Loucy (cell line): ENCODE measurements at regions not wholly inside any gene's neighbourhood (a gene's known extent, or its start where the extent isn't known, plus 50 kb on each side); places are given as distances from the start of the nearest gene placed in this dataset.

Source experiments
- H2AFZ ChIP-seq: fragments of 200-600 bp; sonication (generic); 2 replicates; pipeline ENCODE4 v1.6.0; 2016; ENCODE audit warnings: antibody characterized with exemption, mild to moderate bottlenecking, low read length, moderate library complexity
- H3F3A ChIP-seq: fragments of 200-600 bp; 2 replicates; pipeline ENCODE4 v1.6.0; 2016; ENCODE audit warnings: antibody characterized with exemption, low read depth, mild to moderate bottlenecking
- H3K27me3 ChIP-seq: fragments of 200-600 bp; sonication (generic); 2 replicates; pipeline ENCODE4 v1.6.1; 2014; ENCODE audit warnings: low read length, mild to moderate bottlenecking; ENCODE audit not compliant: insufficient read depth, poor library complexity, severe bottlenecking
- H3K36me3 ChIP-seq: fragments of 200-600 bp; sonication (generic); 2 replicates; pipeline ENCODE4 v1.6.1; 2016; ENCODE audit warnings: low read length; ENCODE audit not compliant: insufficient read depth
- H3K4me1 ChIP-seq: fragments of 200-600 bp; sonication (generic); 2 replicates; pipeline ENCODE4 v1.5.1; 2014; ENCODE audit warnings: low read length, mild to moderate bottlenecking; ENCODE audit not compliant: insufficient read depth, poor library complexity, severe bottlenecking
- H3K4me2 ChIP-seq: fragments of 200-600 bp; sonication (generic); 2 replicates; pipeline ENCODE4 v1.6.0; 2014; ENCODE audit warnings: antibody characterized with exemption, low read length, low read depth, mild to moderate bottlenecking; ENCODE audit not compliant: poor library complexity, severe bottlenecking
- H3K4me3 ChIP-seq: fragments of 200-600 bp; sonication (generic); 2 replicates; pipeline ENCODE4 v1.5.1; 2014; ENCODE audit warnings: low read length, mild to moderate bottlenecking, mixed read lengths; ENCODE audit not compliant: poor library complexity, severe bottlenecking
- H3K79me2 ChIP-seq: fragments of 200-600 bp; sonication (generic); 2 replicates; pipeline ENCODE4 v1.6.1; 2014; ENCODE audit warnings: low read length; ENCODE audit not compliant: insufficient read depth
- H3K9ac ChIP-seq: fragments of 200-600 bp; sonication (generic); 2 replicates; pipeline ENCODE4 v1.6.0; 2014; ENCODE audit warnings: mild to moderate bottlenecking, low read depth, low read length, moderate library complexity; ENCODE audit not compliant: poor library complexity, severe bottlenecking
- H3K9me2 ChIP-seq: fragments of 200-600 bp; sonication (generic); replicated peaks from 2 replicates; pipeline ENCODE4 v1.6.1; 2016; ENCODE audit warnings: low read depth, low read length, mixed read lengths
- H3K9me3 ChIP-seq: fragments of 200-600 bp; sonication (generic); 2 replicates; pipeline ENCODE4 v1.6.1; 2014; ENCODE audit warnings: mild to moderate bottlenecking, antibody characterized with exemption, low read length, low read depth; ENCODE audit not compliant: insufficient read depth
- H4K20me1 ChIP-seq: fragments of 200-600 bp; sonication (generic); 2 replicates; pipeline ENCODE4 v1.6.0; 2014; ENCODE audit warnings: antibody characterized with exemption, low read length, mild to moderate bottlenecking; ENCODE audit not compliant: insufficient read depth, poor library complexity, severe bottlenecking
- CTCF ChIP-seq: fragments of 200-600 bp; sonication (generic); conservative IDR thresholded peaks from 2 replicates; pipeline ENCODE4 v1.5.1; 2014; ENCODE audit warnings: mild to moderate bottlenecking, antibody characterized with exemption, low read length
- EZH2phosphoT487 ChIP-seq: fragments of 200-600 bp; IDR thresholded peaks from 2 replicates; pipeline ENCODE4 v1.6.1; 2018; ENCODE audit warnings: antibody characterized with exemption, mild to moderate bottlenecking, moderate library complexity, borderline replicate concordance

GRCh38 chr6:4240148-4240547 is 104.8 kb upstream of the ECI2 start:
- no peak overlapping the region for H3K9ac ChIP-seq
- no peaks in the 10 kb centered on the region for H3K79me2 ChIP-seq
- no peaks in the 10 kb centered on the region for H3F3A ChIP-seq
- H2AFZ ChIP-seq = no peak overlapping the region
- no peaks in the 10 kb centered on the region for H3K9me2 ChIP-seq
- H4K20me1 ChIP-seq = no peaks in the 10 kb centered on the region
- H3K27me3 ChIP-seq = no peaks in the 10 kb centered on the region
- TF ChIP-seq CTCF = no peak
- TF ChIP-seq EZH2phosphoT487 = no peak
- H3K4me1 ChIP-seq = no peaks in the 10 kb centered on the region
- no peaks in the 10 kb centered on the region for H3K36me3 ChIP-seq
- no peaks in the 10 kb centered on the region for H3K9me3 ChIP-seq
- no peak overlapping the region for H3K4me2 ChIP-seq
- no peak overlapping the region for H3K4me3 ChIP-seq

- TF ChIP-seq EZH2phosphoT487 (no peak), CTCF (0 out of 2 replicates have a peak, but pooled peaks have one; percentile 22)
- H4K20me1 ChIP-seq = no peaks in the 10 kb centered on the region
- H2AFZ ChIP-seq = no peak overlapping the region
- no peaks in the 10 kb centered on the region for H3K79me2 ChIP-seq
- no peaks in the 10 kb centered on the region for H3K4me1 ChIP-seq
- H3K9ac ChIP-seq = no peak overlapping the region
- no peaks in the 10 kb centered on the region for H3K27me3 ChIP-seq
- H3K4me3 ChIP-seq = no peak overlapping the region
- no peaks in the 10 kb centered on the region for H3K9me2 ChIP-seq
- H3K36me3 ChIP-seq = no peaks in the 10 kb centered on the region
- H3K9me3 ChIP-seq = no peaks in the 10 kb centered on the region
- H3F3A ChIP-seq = no peaks in the 10 kb centered on the region
- H3K4me2 ChIP-seq = no peak overlapping the region
Measured at GRCh38 chr6:4225161-4225872, 89.9 kb upstream of the ECI2 start.

GRCh38 chr6:4224067-4224978 is 88.9 kb upstream of the ECI2 start:
- Histone ChIP-seq H3K4me2 (no peak overlapping the region), H3K4me3 (no peak overlapping the region), H3K4me1 (no peaks in the 10 kb centered on the region), H3K27me3 (no peaks in the 10 kb centered on the region), H3K9me3 (no peaks in the 10 kb centered on the region), H3K9ac (no peak overlapping the region), H3K79me2 (no peaks in the 10 kb centered on the region), H2AFZ (no peak overlapping the region), H4K20me1 (no peaks in the 10 kb centered on the region), H3K9me2 (no peaks in the 10 kb centered on the region), H3K36me3 (no peaks in the 10 kb centered on the region), H3F3A (no peaks in the 10 kb centered on the region)
- TF ChIP-seq EZH2phosphoT487 = no peak
- TF ChIP-seq CTCF = no peak
